Frontal cortex (tissue), 1 donor: ENCODE measurements at regions not wholly inside any gene's neighbourhood (a gene's known extent, or its start where the extent isn't known, plus 50 kb on each side); places are given as distances from the start of the nearest gene placed in this dataset. TPM values are rescaled to one million over a fixed set of nuclear protein-coding genes. Genes with fewer than 3 reads are reported as not detected.

ENCODE experiments used
- small RNA-seq: library from RNA; depleted of rRNA; stranded (forward); fragments of <200 nt; gene quantifications from one replicate; pipeline ENCODE3, GENCODE V24; 2014

Small RNA genes in the stretch of these regions (small RNA-seq; reads per million reads assigned to genes)
- gene RF00019: not detected
